ENCODE measurements at regions not wholly inside any gene's neighbourhood (a gene's known extent, or its start where the extent isn't known, plus 50 kb on each side); places are given as distances from the start of the nearest gene placed in this dataset.

DNA sequence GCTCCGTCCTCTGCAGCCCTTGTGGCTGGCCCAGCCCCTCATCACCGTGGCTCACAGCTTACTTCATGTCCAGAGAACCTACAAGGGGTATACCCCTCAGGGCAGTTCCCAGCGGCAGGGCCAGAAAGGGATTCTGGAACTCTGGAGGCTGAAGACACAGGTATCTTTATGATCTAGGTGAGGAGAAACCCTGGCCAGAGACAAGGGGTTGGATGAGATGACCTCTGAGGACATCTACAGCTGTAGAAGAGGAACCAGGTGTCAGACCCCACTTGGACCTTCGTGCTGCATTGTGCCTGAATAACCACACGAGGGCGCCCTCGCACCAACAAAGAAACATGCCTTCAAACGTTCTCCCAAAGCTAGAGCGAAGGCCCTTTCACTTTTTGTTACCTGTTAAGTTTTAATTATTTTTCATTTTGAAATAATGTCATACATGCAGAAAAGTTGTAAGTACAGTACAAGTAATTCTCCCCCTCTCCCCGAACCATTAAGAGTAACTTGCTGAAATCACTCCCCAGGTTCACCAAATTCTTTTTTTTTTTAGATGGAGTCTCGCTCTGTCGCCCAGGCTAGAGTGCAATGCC lies 118.7 kb upstream of the SMAD3 start:
- TF ChIP-seq CEBPB (IDR thresholded peaks at IDR 0.05; ENCODE audit: borderline replicate concordance in 1 of 2, low read depth in 2 of 2, low read length in 2 of 2): no peak
- TF ChIP-seq, protein P1, sequence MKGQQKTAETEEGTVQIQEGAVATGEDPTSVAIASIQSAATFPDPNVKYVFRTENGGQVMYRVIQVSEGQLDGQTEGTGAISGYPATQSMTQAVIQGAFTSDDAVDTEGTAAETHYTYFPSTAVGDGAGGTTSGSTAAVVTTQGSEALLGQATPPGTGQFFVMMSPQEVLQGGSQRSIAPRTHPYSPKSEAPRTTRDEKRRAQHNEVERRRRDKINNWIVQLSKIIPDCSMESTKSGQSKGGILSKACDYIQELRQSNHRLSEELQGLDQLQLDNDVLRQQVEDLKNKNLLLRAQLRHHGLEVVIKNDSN (IDR thresholded peaks at IDR 0.05; ENCODE audit: borderline replicate concordance, extremely low read length, insufficient read depth, low read depth, low read length): no peak
- TF ChIP-seq, protein P2, sequence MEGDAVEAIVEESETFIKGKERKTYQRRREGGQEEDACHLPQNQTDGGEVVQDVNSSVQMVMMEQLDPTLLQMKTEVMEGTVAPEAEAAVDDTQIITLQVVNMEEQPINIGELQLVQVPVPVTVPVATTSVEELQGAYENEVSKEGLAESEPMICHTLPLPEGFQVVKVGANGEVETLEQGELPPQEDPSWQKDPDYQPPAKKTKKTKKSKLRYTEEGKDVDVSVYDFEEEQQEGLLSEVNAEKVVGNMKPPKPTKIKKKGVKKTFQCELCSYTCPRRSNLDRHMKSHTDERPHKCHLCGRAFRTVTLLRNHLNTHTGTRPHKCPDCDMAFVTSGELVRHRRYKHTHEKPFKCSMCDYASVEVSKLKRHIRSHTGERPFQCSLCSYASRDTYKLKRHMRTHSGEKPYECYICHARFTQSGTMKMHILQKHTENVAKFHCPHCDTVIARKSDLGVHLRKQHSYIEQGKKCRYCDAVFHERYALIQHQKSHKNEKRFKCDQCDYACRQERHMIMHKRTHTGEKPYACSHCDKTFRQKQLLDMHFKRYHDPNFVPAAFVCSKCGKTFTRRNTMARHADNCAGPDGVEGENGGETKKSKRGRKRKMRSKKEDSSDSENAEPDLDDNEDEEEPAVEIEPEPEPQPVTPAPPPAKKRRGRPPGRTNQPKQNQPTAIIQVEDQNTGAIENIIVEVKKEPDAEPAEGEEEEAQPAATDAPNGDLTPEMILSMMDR (IDR thresholded peaks at IDR 0.05 in 2 of 3, conservative IDR thresholded peaks at IDR 0.05 in 1 of 3; ENCODE audit: control insufficient read depth in 2 of 3, extremely low read depth in 1 of 3, insufficient read depth in 1 of 3, low read depth in 3 of 3, low read length in 3 of 3): peak; percentile 85 to 97 (median 95)
- no peak for TF ChIP-seq CHD2 (IDR thresholded peaks at IDR 0.05; ENCODE audit: borderline replicate concordance, low read depth, low read length)
- TF ChIP-seq POLR2AphosphoS5 (IDR thresholded peaks at IDR 0.05; ENCODE audit: low read length): no peak
- no peak for TF ChIP-seq EP300 (IDR thresholded peaks at IDR 0.05; ENCODE audit: borderline replicate concordance in 1 of 2, control insufficient read depth in 1 of 2, low read depth in 2 of 2, low read length in 2 of 2)
- no peak for TF ChIP-seq GABPA (IDR thresholded peaks at IDR 0.05; ENCODE audit: low read depth)
- no peak for TF ChIP-seq PAX8 (IDR thresholded peaks at IDR 0.05)
- no peak for TF ChIP-seq CREM (IDR thresholded peaks at IDR 0.05; ENCODE audit: low read depth)
- no peak for TF ChIP-seq BHLHE40 (IDR thresholded peaks at IDR 0.05; ENCODE audit: borderline replicate concordance in 1 of 2, low read depth in 2 of 2, low read length in 1 of 2)
- no peak for TF ChIP-seq ESRRA (IDR thresholded peaks at IDR 0.05; ENCODE audit: low read length)
- no peak for TF ChIP-seq MYC (IDR thresholded peaks at IDR 0.05; ENCODE audit: insufficient read depth, insufficient read length, insufficient replicate concordance, low read length, severe bottlenecking)
- TF ChIP-seq, protein P3, sequence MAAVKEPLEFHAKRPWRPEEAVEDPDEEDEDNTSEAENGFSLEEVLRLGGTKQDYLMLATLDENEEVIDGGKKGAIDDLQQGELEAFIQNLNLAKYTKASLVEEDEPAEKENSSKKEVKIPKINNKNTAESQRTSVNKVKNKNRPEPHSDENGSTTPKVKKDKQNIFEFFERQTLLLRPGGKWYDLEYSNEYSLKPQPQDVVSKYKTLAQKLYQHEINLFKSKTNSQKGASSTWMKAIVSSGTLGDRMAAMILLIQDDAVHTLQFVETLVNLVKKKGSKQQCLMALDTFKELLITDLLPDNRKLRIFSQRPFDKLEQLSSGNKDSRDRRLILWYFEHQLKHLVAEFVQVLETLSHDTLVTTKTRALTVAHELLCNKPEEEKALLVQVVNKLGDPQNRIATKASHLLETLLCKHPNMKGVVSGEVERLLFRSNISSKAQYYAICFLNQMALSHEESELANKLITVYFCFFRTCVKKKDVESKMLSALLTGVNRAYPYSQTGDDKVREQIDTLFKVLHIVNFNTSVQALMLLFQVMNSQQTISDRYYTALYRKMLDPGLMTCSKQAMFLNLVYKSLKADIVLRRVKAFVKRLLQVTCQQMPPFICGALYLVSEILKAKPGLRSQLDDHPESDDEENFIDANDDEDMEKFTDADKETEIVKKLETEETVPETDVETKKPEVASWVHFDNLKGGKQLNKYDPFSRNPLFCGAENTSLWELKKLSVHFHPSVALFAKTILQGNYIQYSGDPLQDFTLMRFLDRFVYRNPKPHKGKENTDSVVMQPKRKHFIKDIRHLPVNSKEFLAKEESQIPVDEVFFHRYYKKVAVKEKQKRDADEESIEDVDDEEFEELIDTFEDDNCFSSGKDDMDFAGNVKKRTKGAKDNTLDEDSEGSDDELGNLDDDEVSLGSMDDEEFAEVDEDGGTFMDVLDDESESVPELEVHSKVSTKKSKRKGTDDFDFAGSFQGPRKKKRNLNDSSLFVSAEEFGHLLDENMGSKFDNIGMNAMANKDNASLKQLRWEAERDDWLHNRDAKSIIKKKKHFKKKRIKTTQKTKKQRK (IDR thresholded peaks at IDR 0.05; ENCODE audit: low read depth, low read length): no peak
